ENCODE measurements at regions not wholly inside any gene's neighbourhood (a gene's known extent, or its start where the extent isn't known, plus 50 kb on each side); places are given as distances from the start of the nearest gene placed in this dataset.

DNA sequence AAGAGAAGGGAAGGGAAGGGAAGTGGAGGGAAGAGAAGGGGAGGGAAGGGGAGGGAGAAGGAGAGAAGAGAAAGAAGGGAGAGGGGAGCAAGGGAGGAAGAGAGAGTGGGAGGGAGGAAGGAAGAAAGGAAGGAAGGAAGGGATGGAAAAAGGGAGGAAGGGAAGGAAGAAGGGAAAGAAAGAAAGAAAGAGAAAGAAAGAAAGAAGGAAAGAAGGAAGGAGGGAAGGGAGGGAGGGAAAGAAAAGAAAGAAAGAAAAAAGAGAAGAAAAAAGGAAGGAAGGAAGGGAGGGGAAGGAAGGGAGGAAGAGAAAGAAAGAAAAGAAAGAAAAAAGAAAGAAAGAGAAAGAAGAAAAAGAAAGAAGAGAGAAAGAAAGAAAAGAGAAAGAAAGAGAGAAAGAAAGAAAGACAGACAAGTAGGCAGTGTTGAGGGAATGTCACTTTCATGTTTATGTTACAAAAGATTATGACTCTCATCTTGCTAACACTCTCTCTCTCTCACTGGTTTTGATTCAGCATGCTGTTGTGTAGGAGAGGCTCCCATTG, 58.0 kb upstream of the ZNF804A start:
- TF ChIP-seq, protein P1, sequence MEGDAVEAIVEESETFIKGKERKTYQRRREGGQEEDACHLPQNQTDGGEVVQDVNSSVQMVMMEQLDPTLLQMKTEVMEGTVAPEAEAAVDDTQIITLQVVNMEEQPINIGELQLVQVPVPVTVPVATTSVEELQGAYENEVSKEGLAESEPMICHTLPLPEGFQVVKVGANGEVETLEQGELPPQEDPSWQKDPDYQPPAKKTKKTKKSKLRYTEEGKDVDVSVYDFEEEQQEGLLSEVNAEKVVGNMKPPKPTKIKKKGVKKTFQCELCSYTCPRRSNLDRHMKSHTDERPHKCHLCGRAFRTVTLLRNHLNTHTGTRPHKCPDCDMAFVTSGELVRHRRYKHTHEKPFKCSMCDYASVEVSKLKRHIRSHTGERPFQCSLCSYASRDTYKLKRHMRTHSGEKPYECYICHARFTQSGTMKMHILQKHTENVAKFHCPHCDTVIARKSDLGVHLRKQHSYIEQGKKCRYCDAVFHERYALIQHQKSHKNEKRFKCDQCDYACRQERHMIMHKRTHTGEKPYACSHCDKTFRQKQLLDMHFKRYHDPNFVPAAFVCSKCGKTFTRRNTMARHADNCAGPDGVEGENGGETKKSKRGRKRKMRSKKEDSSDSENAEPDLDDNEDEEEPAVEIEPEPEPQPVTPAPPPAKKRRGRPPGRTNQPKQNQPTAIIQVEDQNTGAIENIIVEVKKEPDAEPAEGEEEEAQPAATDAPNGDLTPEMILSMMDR (conservative IDR thresholded peaks at IDR 0.05) = no peak

GRCh38 chr2:184541591-184541990, 56.7 kb upstream of the ZNF804A start:
- no peak overlapping the region for H3K27ac ChIP-seq

More for the DNA sequence above, 58.0 kb upstream of the ZNF804A start:
- H3K27ac ChIP-seq = no peak overlapping the region

DNA sequence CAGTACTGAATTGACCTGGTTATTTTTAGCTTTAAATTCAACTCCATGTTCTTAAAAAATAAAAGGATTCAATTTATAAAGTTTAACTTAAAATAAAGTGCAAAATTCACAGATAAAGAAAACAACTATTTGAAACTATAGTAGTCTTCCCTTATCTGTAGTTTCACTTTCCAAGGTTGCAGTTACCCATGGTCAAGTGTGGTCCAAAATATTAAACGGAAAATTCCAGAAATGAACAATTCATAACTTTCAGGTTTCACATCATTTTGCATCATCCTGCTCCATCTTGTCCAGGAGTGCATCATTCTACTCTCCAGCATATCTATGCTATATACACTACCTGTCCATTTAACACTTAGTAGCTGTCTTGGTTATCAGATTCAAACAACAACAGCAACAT, 54.5 kb upstream of the ZNF804A start:
- no peak overlapping the region for H3K27ac ChIP-seq
- TF ChIP-seq, protein P1 (conservative IDR thresholded peaks at IDR 0.05) = no peak

More at GRCh38 chr2:184541591-184541990, 56.7 kb upstream of the ZNF804A start:
- TF ChIP-seq, protein P1 (conservative IDR thresholded peaks at IDR 0.05) = no peak
